GM23338 (cell line): ENCODE measurements at regions not wholly inside any gene's neighbourhood (a gene's known extent, or its start where the extent isn't known, plus 50 kb on each side); places are given as distances from the start of the nearest gene placed in this dataset.
A peak's percentile ranks its signal among the peaks of the same experiment; 100 is the strongest.

Source experiments
- ATAC-seq: fragments of 200-7000 bp; cut with Tn5 transposase; 3 replicates; pipeline ENCODE4 v1.9.1; 2020
- DNase-seq: peaks from one replicate; pipeline ENCODE4 v3.0.0-alpha.2; 2015; ENCODE audit warnings: low spot score
- H2AFZ ChIP-seq: fragments of 200-600 bp; sonication (generic); 2 replicates; pipeline ENCODE4 v1.8.0; 2016; ENCODE audit warnings: antibody characterized with exemption, mild to moderate bottlenecking, moderate library complexity
- H3F3A ChIP-seq: fragments of 200-600 bp; sonication (generic); replicated peaks from 2 replicates; pipeline ENCODE4 v1.8.0; 2017; ENCODE audit warnings: antibody characterized with exemption, mixed run types, low read depth
- H3K27ac ChIP-seq: fragments of 200-600 bp; sonication (generic); 2 replicates; pipeline ENCODE4 v1.6.1; 2016; ENCODE audit warnings: low read depth
- H3K27me3 ChIP-seq: fragments of 200-600 bp; sonication (generic); 2 replicates; pipeline ENCODE4 v1.8.0; 2016; ENCODE audit warnings: mild to moderate bottlenecking, mixed run types, moderate library complexity; ENCODE audit not compliant: insufficient read depth
- H3K36me3 ChIP-seq: fragments of 200-600 bp; sonication (generic); 2 replicates; pipeline ENCODE4 v1.8.0; 2016; ENCODE audit warnings: mild to moderate bottlenecking; ENCODE audit not compliant: insufficient read depth
- H3K4me1 ChIP-seq: fragments of 200-600 bp; sonication (generic); 2 replicates; pipeline ENCODE4 v1.8.0; 2016; ENCODE audit warnings: mild to moderate bottlenecking, moderate library complexity; ENCODE audit not compliant: insufficient read depth
- H3K4me2 ChIP-seq: fragments of 200-600 bp; sonication (generic); 2 replicates; pipeline ENCODE4 v1.7.1; 2017; ENCODE audit warnings: mixed run types
- H3K4me3 ChIP-seq: fragments of 200-600 bp; sonication (generic); 2 replicates; pipeline ENCODE4 v1.6.1; 2016; ENCODE audit warnings: mixed run types
- H3K79me2 ChIP-seq: fragments of 200-600 bp; sonication (generic); replicated peaks from 2 replicates; pipeline ENCODE4 v1.8.0; 2017; ENCODE audit warnings: mild to moderate bottlenecking; ENCODE audit not compliant: insufficient read depth
- H3K9me2 ChIP-seq: fragments of 200-600 bp; sonication (generic); 2 replicates; pipeline ENCODE4 v1.8.0; 2017; ENCODE audit not compliant: insufficient read depth
- H4K20me1 ChIP-seq: fragments of 200-600 bp; sonication (generic); replicated peaks from 2 replicates; pipeline ENCODE4 v1.8.0; 2017; ENCODE audit warnings: mild to moderate bottlenecking; ENCODE audit not compliant: insufficient read depth
- H3K27ac Mint-ChIP-seq: 2 replicates; pipeline ENCODE4 v1.8.0; 2020; ENCODE audit warnings: inconsistent platforms, mild to moderate bottlenecking, moderate library complexity, mixed read lengths
- H3K27me3 Mint-ChIP-seq: 3 replicates; pipeline ENCODE4 v1.8.0; 2022; ENCODE audit warnings: low read depth, mild to moderate bottlenecking, moderate library complexity, mixed read lengths, inconsistent platforms; ENCODE audit not compliant: insufficient read depth, poor library complexity
- H3K36me3 Mint-ChIP-seq: 3 replicates; pipeline ENCODE4 v1.8.0; 2021; ENCODE audit warnings: low read depth, mild to moderate bottlenecking, inconsistent platforms, moderate library complexity, mixed read lengths
- H3K4me1 Mint-ChIP-seq: 3 replicates; pipeline ENCODE4 v1.8.0; 2020; ENCODE audit warnings: mild to moderate bottlenecking, inconsistent platforms, mixed read lengths
- H3K4me3 Mint-ChIP-seq: 3 replicates; pipeline ENCODE4 v1.8.0; 2021; ENCODE audit warnings: moderate library complexity, mild to moderate bottlenecking, inconsistent platforms, mixed read lengths
- H3K9me3 Mint-ChIP-seq: 3 replicates; pipeline ENCODE4 v1.8.0; 2020; ENCODE audit warnings: moderate library complexity, mild to moderate bottlenecking, inconsistent platforms, mixed read lengths
- CTCF ChIP-seq, 2 experiments: fragments of 200-600 bp in 1 of 2; sonication (generic) in 1 of 2; conservative IDR thresholded peaks; 2 replicates each; pipeline versions ENCODE4 v1.5.1 to v1.6.1; 2016 to 2017; ENCODE audit warnings: antibody characterized with exemption in 2 of 2, low read depth in 2 of 2, mild to moderate bottlenecking in 2 of 2, moderate library complexity in 1 of 2
- ETS1 ChIP-seq: IDR thresholded peaks from 2 replicates; pipeline ENCODE4 v1.6.1; 2016; ENCODE audit warnings: antibody characterized with exemption
- EZH2phosphoT487 ChIP-seq: fragments of 200-600 bp; sonication (generic); IDR thresholded peaks from one replicate; pipeline ENCODE4 v1.8.1; 2018; ENCODE audit warnings: antibody characterized with exemption; ENCODE audit not compliant: unreplicated experiment
- NANOG ChIP-seq: IDR thresholded peaks from 2 replicates; pipeline ENCODE4 v1.6.1; 2016; ENCODE audit warnings: antibody characterized with exemption, borderline replicate concordance
- POLR2AphosphoS5 ChIP-seq: IDR thresholded peaks from 2 replicates; pipeline ENCODE4 v1.6.1; 2016; ENCODE audit warnings: antibody characterized with exemption, low read depth
- STAT1 ChIP-seq: IDR thresholded peaks from one replicate; pipeline ENCODE4 v1.6.1; 2016; ENCODE audit warnings: antibody characterized with exemption; ENCODE audit not compliant: unreplicated experiment
- ZNF114 ChIP-seq: fragments of 250-450 bp; sonication (Bioruptor Pico); IDR thresholded peaks from 2 replicates; pipeline ENCODE4 v1.5.0; 2020; ENCODE audit warnings: mild to moderate bottlenecking, moderate library complexity
- ZNF331 ChIP-seq: fragments of 250-450 bp; sonication (Bioruptor Pico); IDR thresholded peaks from 2 replicates; pipeline ENCODE4 v1.5.0; 2020; ENCODE audit warnings: low read depth, mild to moderate bottlenecking, moderate library complexity
- ZNF462 ChIP-seq: fragments of 250-450 bp; sonication (Bioruptor Pico); IDR thresholded peaks from 2 replicates; pipeline ENCODE4 v1.5.0; 2020; ENCODE audit warnings: mild to moderate bottlenecking, moderate library complexity

- no peak for TF ChIP-seq ZNF462
- peak; percentile 45 to 50 for TF ChIP-seq CTCF (conservative IDR thresholded peaks at IDR 0.05; ENCODE audit: low read depth in 2 of 2)
- TF ChIP-seq EZH2phosphoT487: no peak
- TF ChIP-seq NANOG: no peak
- TF ChIP-seq ZNF114 (CRISPR knock-in tag): no peak
- no peak for TF ChIP-seq POLR2AphosphoS5
- TF ChIP-seq ETS1: no peak
- TF ChIP-seq STAT1: no peak
- no peak for TF ChIP-seq ZNF331
- Histone ChIP-seq H3F3A (no peaks in the 10 kb centered on the region), H3K4me3 (no peak overlapping the region), H3K27me3 (no peaks in the 10 kb centered on the region), H3K4me1 (no peaks in the 10 kb centered on the region), H3K36me3 (no peaks in the 10 kb centered on the region), H3K27ac (no peak overlapping the region), H2AFZ (no peak overlapping the region), H4K20me1 (no peaks in the 10 kb centered on the region), H3K4me2 (no peak overlapping the region), H3K79me2 (no peaks in the 10 kb centered on the region), H3K9me2 (no peaks in the 10 kb centered on the region; the same call in 1 of the 2 replicates)
- ATAC-seq (peak; percentile 46), DNase-seq (peak; percentile 41)
- Mint-ChIP-seq H3K27me3 (no peaks in the 10 kb centered on the region), H3K36me3 (no peaks in the 10 kb centered on the region), H3K27ac (no peak overlapping the region), H3K9me3 (no peaks in the 10 kb centered on the region; the same call in 2 of the 3 replicates), H3K4me1 (no peaks in the 10 kb centered on the region; the same call in 2 of the 3 replicates), H3K4me3 (no peak overlapping the region)
These were observed 124.4 kb downstream of the PLK2 start for GRCh38 chr5:58335518-58335917.
